ENCODE measurements at regions not wholly inside any gene's neighbourhood (a gene's known extent, or its start where the extent isn't known, plus 50 kb on each side); places are given as distances from the start of the nearest gene placed in this dataset.

- no peak overlapping the region for H3K27ac ChIP-seq (ENCODE audit: low read length)
- H3K4me3 ChIP-seq (ENCODE audit: low read length), result no peak overlapping the region
- no peaks in the 10 kb centered on the region for H3K27me3 ChIP-seq (replicated peaks; ENCODE audit: insufficient read depth, low read length)
- TF ChIP-seq EZH2 (optimal IDR thresholded peaks at IDR 0.05; ENCODE audit: low read depth, low read length) (no peak), CTCF (IDR thresholded peaks at IDR 0.05; ENCODE audit: low read length) (no peak), EZH2phosphoT487 (IDR thresholded peaks at IDR 0.05; ENCODE audit: low read length) (no peak)
- no peaks in the 10 kb centered on the region for H3K9me3 ChIP-seq (replicated peaks; ENCODE audit: insufficient read depth, low read length)
- H3K79me2 ChIP-seq (ENCODE audit: low read length), result no peaks in the 10 kb centered on the region
- no peaks in the 10 kb centered on the region for H3K9me2 ChIP-seq (replicated peaks; ENCODE audit: insufficient read depth, low read length)
- no peak overlapping the region for H3K4me2 ChIP-seq (ENCODE audit: low read depth, low read length)
- DNase-seq, result no peak
- no peak overlapping the region for H2AFZ ChIP-seq (ENCODE audit: low read length)
- H4K20me1 ChIP-seq (ENCODE audit: insufficient read depth, low read length), result no peaks in the 10 kb centered on the region
- H3K36me3 ChIP-seq (replicated peaks; ENCODE audit: insufficient read depth, low read length), result no peaks in the 10 kb centered on the region
- H3F3A ChIP-seq (ENCODE audit: insufficient read depth, low read length), result no peaks in the 10 kb centered on the region
- H3K9ac ChIP-seq (ENCODE audit: low read length), result no peak overlapping the region
- no peaks in the 10 kb centered on the region for H3K4me1 ChIP-seq (ENCODE audit: low read length)
These were observed 372.5 kb downstream of the CDH11 start for GRCh38 chr16:64749346-64749745.

- Histone ChIP-seq H3K9me3 (replicated peaks; ENCODE audit: insufficient read depth, low read length) (no peaks in the 10 kb centered on the region), H4K20me1 (ENCODE audit: insufficient read depth, low read length) (no peaks in the 10 kb centered on the region), H3F3A (ENCODE audit: insufficient read depth, low read length) (no peaks in the 10 kb centered on the region), H3K9me2 (replicated peaks; ENCODE audit: insufficient read depth, low read length) (no peaks in the 10 kb centered on the region), H3K4me1 (ENCODE audit: low read length) (no peaks in the 10 kb centered on the region), H3K4me3 (ENCODE audit: low read length) (no peak overlapping the region), H3K79me2 (ENCODE audit: low read length) (no peaks in the 10 kb centered on the region), H3K9ac (ENCODE audit: low read length) (no peak overlapping the region), H3K27me3 (replicated peaks; ENCODE audit: insufficient read depth, low read length) (no peaks in the 10 kb centered on the region), H3K36me3 (replicated peaks; ENCODE audit: insufficient read depth, low read length) (no peaks in the 10 kb centered on the region), H2AFZ (ENCODE audit: low read length) (no peak overlapping the region), H3K27ac (ENCODE audit: low read length) (no peak overlapping the region), H3K4me2 (ENCODE audit: low read depth, low read length) (no peak overlapping the region)
- TF ChIP-seq CTCF (IDR thresholded peaks at IDR 0.05; ENCODE audit: low read length), result no peak
- TF ChIP-seq EZH2phosphoT487 (IDR thresholded peaks at IDR 0.05; ENCODE audit: low read length), result no peak
- TF ChIP-seq EZH2 (optimal IDR thresholded peaks at IDR 0.05; ENCODE audit: low read depth, low read length), result no peak
- DNase-seq, result no peak
These were observed 376.5 kb downstream of the CDH11 start for GRCh38 chr16:64745258-64745930.

GRCh38 chr16:64742455-64743223 lies 379.2 kb downstream of the CDH11 start:
- no peaks in the 10 kb centered on the region for H3K79me2 ChIP-seq (ENCODE audit: low read length)
- no peaks in the 10 kb centered on the region for H3K27me3 ChIP-seq (replicated peaks; ENCODE audit: insufficient read depth, low read length)
- DNase-seq, result no peak
- no peak overlapping the region for H2AFZ ChIP-seq (ENCODE audit: low read length)
- H3K9me2 ChIP-seq (replicated peaks; ENCODE audit: insufficient read depth, low read length), result no peaks in the 10 kb centered on the region
- TF ChIP-seq EZH2phosphoT487 (IDR thresholded peaks at IDR 0.05; ENCODE audit: low read length) (no peak), CTCF (IDR thresholded peaks at IDR 0.05; ENCODE audit: low read length) (no peak), EZH2 (optimal IDR thresholded peaks at IDR 0.05; ENCODE audit: low read depth, low read length) (no peak)
- no peaks in the 10 kb centered on the region for H3F3A ChIP-seq (ENCODE audit: insufficient read depth, low read length)
- H3K4me3 ChIP-seq (ENCODE audit: low read length), result no peak overlapping the region
- no peaks in the 10 kb centered on the region for H3K9me3 ChIP-seq (replicated peaks; ENCODE audit: insufficient read depth, low read length)
- H3K36me3 ChIP-seq (replicated peaks; ENCODE audit: insufficient read depth, low read length), result no peaks in the 10 kb centered on the region
- H3K4me2 ChIP-seq (ENCODE audit: low read depth, low read length), result no peak overlapping the region
- H3K27ac ChIP-seq (ENCODE audit: low read length), result no peak overlapping the region
- no peaks in the 10 kb centered on the region for H4K20me1 ChIP-seq (ENCODE audit: insufficient read depth, low read length)
- no peaks in the 10 kb centered on the region for H3K4me1 ChIP-seq (ENCODE audit: low read length)
- H3K9ac ChIP-seq (ENCODE audit: low read length), result no peak overlapping the region
